NCI-H1417 (cell line): ENCODE measurements at regions not wholly inside any gene's neighbourhood (a gene's known extent, or its start where the extent isn't known, plus 50 kb on each side); places are given as distances from the start of the nearest gene placed in this dataset.

Experiments
- DNase-seq, 3 experiments: peaks; one replicate each; lab custom pipeline; 2025; lab: John Stamatoyannopoulos, UW

DNA sequence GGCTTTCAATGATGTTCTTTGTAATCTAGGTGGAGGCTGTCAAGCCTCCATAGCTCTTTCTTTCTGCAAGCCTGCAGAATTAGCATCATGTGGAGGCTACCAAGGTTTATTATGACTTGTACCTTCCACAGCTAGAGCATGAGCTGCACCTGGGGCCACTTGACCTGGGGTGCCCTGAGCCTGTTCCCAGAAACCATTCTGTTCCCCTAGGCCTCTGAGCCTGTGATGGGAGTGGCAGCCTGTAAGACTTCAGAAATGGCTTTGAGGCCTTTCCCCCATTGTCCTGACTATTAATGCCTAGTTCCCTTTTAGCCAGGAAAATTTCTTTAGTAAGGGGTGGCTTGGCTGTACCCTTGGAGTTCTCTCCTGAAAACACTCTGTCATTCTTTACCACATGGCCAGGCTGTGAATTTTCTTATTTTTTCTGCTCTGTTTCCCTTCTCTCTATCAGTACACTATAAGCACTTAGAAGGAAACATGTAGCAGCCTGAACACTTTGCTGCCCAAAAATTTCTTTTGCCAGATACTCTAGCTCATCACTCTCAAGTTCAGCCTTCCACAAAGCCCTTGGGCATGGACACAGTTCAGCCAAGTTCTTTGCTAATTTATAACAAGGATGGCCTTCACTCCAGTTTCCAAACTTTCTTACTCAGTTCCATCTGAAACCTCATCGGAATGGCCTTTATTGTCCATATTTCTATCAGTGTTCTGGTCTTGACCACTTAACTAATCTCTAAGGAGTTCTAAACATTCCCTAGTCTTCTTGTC, 61.4 kb upstream of the NR3C1 start:
- DNase-seq, result no peak

DNA sequence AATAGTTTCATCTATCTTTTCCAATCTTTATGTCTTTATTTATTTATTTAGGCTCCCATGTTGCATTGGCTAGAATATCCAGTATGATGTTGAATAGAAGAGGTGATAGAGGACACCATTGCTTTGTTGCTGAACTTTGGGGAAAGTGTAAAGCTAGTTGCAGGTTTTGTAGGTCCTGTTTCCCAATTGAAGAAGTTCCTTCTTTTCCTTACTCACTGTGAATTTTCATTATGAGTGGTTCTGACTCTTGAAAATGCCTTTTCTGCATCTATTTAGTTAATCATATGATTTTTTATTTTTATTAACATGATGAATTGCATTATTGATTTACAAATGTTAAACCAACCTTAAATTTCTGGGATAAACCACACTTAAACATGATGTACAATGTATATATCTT, 58.9 kb upstream of the NR3C1 start:
- no peak for DNase-seq

DNA sequence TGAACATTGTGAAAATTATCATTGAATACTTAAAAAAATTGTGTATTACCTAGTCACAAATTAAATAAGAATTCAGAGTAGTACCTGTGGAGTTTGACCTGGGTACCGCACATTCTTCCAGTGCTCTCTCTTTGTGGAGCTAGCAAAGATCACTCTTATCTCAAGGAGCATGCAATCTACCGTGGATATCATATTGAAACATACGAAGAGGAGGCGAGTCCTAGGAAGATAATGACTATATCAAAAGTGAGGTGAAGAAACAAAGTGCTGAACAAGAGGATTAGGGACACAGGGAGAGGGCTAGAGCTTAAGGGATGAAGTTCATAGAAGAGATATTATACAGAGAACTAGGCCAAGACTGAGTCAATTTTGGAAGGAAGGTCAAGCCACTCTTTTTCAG, 55.9 kb upstream of the NR3C1 start:
- no peak for DNase-seq

DNA sequence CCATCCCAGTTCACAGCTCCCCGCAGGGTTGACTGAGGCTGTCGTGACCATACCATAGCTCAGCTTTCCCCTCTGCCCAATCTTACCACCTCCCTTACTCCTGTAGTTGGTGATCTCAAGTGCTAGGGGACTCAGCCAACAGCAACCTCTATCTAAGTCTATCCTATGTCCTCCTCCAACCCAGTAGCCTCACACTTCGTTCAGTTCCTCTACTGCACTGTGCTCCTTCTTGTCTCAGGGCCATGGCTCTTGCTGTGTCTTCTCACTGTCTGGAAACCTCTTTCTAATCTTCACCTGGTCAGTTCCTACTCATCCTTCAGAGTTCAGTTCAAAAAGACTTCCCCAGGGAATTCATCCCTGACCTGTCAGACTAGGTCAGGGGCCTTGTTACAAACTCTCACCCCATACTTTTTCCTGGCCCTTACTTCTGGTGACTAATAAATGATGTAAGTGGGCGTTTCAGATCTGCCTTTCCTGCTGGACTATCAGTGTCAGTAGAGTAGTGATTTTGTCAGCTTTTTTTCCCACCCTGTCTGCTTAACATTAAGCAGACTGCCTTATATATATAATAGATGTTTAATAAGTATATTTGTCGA, 53.6 kb upstream of the NR3C1 start:
- no peak for DNase-seq

DNA sequence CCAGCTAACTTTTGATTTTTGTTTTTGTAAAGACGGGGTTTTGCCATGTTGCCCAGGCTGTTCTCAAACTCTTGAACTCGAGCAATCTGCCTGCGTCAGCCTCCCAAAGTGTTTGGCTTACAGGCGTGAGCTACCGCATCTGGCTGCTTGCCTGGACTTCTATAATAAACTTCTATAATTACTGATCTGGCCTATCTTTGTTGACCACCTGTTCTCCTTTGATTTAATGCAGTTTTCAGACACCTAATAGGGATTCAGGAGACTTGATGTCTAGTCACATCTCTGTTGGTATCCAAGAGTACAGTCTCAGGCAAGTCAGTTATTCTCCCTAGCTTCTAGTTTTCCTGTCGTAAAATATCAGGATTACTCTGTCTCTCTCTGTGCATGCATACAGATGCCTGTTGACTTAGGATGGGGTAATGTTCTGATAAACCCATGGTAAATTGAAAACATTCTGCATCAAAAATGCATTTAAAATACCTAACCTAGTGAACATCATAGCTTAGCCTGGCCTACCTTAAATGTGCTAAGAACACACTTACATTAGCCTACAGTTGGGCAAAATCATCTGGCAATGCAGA, 51.5 kb upstream of the NR3C1 start:
- peak in 1 of 3 experiments; percentile 4 for DNase-seq

DNA sequence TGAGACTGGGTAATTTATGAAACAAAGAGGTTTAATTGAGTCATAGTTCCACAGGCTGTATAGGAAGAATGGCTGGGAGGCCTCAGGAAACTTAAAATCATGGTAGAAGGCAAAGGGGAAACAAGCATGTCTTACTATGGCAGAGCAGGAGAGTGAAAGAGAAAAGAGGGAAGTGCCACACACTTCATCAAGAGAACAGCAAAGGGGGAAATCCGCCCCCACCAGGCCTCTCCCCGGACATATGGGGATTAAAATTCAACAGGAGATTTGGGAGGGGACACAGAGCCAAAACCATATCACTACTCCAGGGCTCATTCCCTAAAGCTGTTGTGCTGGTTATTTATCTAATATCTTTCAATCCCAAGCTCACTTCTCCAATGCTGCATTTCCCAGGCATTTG, 50.2 kb upstream of the NR3C1 start:
- no peak for DNase-seq
